ENCODE measurements at regions not wholly inside any gene's neighbourhood (a gene's known extent, or its start where the extent isn't known, plus 50 kb on each side); places are given as distances from the start of the nearest gene placed in this dataset.
"Not testable (repeated sequence)": the region's sequence is repeated elsewhere in the genome, so short reads cannot be mapped to it uniquely, and the experiment has no call there.

GRCh38 chr3:78434801-78435200 is 1333.0 kb downstream of the ROBO1 start:
- intact Hi-C loops (cut with DNase I) = no loop called here
- DNase-seq (ENCODE audit: low spot score) = no peak

GRCh38 chr3:78455166-78455565 is 1312.6 kb downstream of the ROBO1 start:
- no peak for DNase-seq (ENCODE audit: low spot score)
- intact Hi-C loops (cut with DNase I) = no loop called here

GRCh38 chr3:78455712-78456433 is 1311.9 kb downstream of the ROBO1 start:
- no peak for DNase-seq (ENCODE audit: low spot score)
- intact Hi-C loops (cut with DNase I) = no loop called here

- intact Hi-C loops (cut with DNase I) = no loop called here
- no peak for DNase-seq (ENCODE audit: low spot score)
Observed at GRCh38 chr3:78459796-78460195, 1308.0 kb downstream of the ROBO1 start.

- DNase-seq (ENCODE audit: low spot score) = no peak
- intact Hi-C loops (cut with DNase I) = no loop called here
Observed at GRCh38 chr3:78462021-78462420, 1305.8 kb downstream of the ROBO1 start.

GRCh38 chr3:78476076-78476475 is 1291.7 kb downstream of the ROBO1 start:
- intact Hi-C loops (cut with DNase I) = no loop called here
- DNase-seq (ENCODE audit: low spot score) = no peak

GRCh38 chr3:78481050-78481449 is 1286.7 kb downstream of the ROBO1 start:
- intact Hi-C loops (cut with DNase I) = no loop called here
- no peak for DNase-seq (ENCODE audit: low spot score)

- DNase-seq (ENCODE audit: low spot score) = no peak
- intact Hi-C loops (cut with DNase I) = no loop called here
Observed at GRCh38 chr3:78483090-78483489, 1284.7 kb downstream of the ROBO1 start.

- intact Hi-C loops (cut with DNase I) = no loop called here
- no peak for DNase-seq (ENCODE audit: low spot score)
Observed at GRCh38 chr3:78494851-78495250, 1272.9 kb downstream of the ROBO1 start.

GRCh38 chr3:78495301-78495700 is 1272.5 kb downstream of the ROBO1 start:
- no peak for DNase-seq (ENCODE audit: low spot score)
- intact Hi-C loops (cut with DNase I) = no loop called here

- no peak for DNase-seq (ENCODE audit: low spot score)
- intact Hi-C loops (cut with DNase I) = no loop called here
Observed at GRCh38 chr3:78496501-78496900, 1271.3 kb downstream of the ROBO1 start.

- intact Hi-C loops (cut with DNase I) = no loop called here
- DNase-seq (ENCODE audit: low spot score) = no peak
Observed at GRCh38 chr3:78497021-78497420, 1270.8 kb downstream of the ROBO1 start.

- intact Hi-C loops (cut with DNase I) = no loop called here
- no peak for DNase-seq (ENCODE audit: low spot score)
Observed at GRCh38 chr3:78497767-78498166, 1270.0 kb downstream of the ROBO1 start.

GRCh38 chr3:78506061-78506460 is 1261.7 kb downstream of the ROBO1 start:
- intact Hi-C loops (cut with DNase I) = no loop called here
- DNase-seq (ENCODE audit: low spot score) = no peak

- intact Hi-C loops (cut with DNase I) = no loop called here
- no peak for DNase-seq (ENCODE audit: low spot score)
Observed at GRCh38 chr3:78506581-78507195, 1261.1 kb downstream of the ROBO1 start.

- intact Hi-C loops (cut with DNase I) = no loop called here
- DNase-seq (ENCODE audit: low spot score) = no peak
Observed at GRCh38 chr3:78507196-78507984, 1260.4 kb downstream of the ROBO1 start.

- intact Hi-C loops (cut with DNase I) = no loop called here
- no peak for DNase-seq (ENCODE audit: low spot score)
Observed at GRCh38 chr3:78511840-78512239, 1256.0 kb downstream of the ROBO1 start.

GRCh38 chr3:78512786-78513185 is 1255.0 kb downstream of the ROBO1 start:
- DNase-seq (ENCODE audit: low spot score); intact Hi-C loops (cut with DNase I): not testable (repeated sequence)

- intact Hi-C loops (cut with DNase I) = no loop called here
Observed at GRCh38 chr3:78516437-78516836, 1251.4 kb downstream of the ROBO1 start.

GRCh38 chr3:78516937-78517336 is 1250.9 kb downstream of the ROBO1 start:
- intact Hi-C loops (cut with DNase I) = no loop called here
- no peak for DNase-seq (ENCODE audit: low spot score)

More at GRCh38 chr3:78516437-78516836, 1251.4 kb downstream of the ROBO1 start:
- no peak for DNase-seq (ENCODE audit: low spot score)

GRCh38 chr3:78517965-78518364 is 1249.8 kb downstream of the ROBO1 start:
- DNase-seq (ENCODE audit: low spot score) = no peak
- intact Hi-C loops (cut with DNase I) = no loop called here
